ENCODE measurements at regions not wholly inside any gene's neighbourhood (a gene's known extent, or its start where the extent isn't known, plus 50 kb on each side); places are given as distances from the start of the nearest gene placed in this dataset.

DNA sequence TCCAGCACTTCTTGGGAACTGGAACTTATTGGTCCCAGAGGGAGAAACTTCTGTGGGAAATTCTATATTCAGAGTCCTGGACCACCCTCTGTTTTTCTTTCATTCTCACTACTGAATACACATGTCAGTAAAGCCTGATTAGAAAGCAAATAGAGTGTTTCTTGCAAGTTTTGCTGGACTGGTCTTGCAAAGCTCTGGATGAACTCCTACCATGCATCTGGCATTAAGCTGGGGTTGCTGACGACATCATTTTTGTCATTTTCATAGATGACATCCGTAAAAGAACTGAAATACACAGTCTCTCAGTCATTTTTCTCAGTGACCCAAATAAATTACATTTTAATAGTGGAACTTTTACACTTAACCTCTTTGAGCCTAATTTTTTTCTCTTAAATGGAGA is 283.2 kb downstream of the DMAC1 start:
- no peak overlapping the region for H3K4me3 ChIP-seq (replicated peaks; ENCODE audit: low read depth, low read length)
- no peak for DNase-seq (ENCODE audit: extremely low read depth, low read depth)
- TF ChIP-seq, protein P1, sequence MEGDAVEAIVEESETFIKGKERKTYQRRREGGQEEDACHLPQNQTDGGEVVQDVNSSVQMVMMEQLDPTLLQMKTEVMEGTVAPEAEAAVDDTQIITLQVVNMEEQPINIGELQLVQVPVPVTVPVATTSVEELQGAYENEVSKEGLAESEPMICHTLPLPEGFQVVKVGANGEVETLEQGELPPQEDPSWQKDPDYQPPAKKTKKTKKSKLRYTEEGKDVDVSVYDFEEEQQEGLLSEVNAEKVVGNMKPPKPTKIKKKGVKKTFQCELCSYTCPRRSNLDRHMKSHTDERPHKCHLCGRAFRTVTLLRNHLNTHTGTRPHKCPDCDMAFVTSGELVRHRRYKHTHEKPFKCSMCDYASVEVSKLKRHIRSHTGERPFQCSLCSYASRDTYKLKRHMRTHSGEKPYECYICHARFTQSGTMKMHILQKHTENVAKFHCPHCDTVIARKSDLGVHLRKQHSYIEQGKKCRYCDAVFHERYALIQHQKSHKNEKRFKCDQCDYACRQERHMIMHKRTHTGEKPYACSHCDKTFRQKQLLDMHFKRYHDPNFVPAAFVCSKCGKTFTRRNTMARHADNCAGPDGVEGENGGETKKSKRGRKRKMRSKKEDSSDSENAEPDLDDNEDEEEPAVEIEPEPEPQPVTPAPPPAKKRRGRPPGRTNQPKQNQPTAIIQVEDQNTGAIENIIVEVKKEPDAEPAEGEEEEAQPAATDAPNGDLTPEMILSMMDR (IDR thresholded peaks at IDR 0.05; ENCODE audit: low read depth, low read length, missing control alignments): no peak

DNA sequence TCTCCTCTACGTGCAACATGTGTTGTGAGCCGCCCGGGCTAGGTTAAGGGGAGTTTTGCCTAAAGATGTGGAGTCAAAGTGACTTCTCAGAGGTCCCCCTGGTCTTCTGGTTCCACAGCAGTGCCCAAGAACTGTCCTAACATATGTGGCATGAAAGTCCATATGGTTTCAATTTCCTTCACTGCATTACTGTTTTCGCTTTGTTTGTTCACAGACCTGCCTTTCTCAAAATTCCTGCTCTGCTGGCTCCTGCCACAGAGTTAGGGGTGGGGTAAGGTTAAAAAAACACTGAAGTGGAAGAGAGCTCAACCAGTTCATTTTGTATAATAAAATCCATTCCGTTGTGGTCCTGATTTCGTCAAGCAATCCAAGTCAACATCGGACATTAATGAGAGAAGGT is 289.4 kb downstream of the DMAC1 start:
- no peak overlapping the region for H3K4me3 ChIP-seq (replicated peaks; ENCODE audit: low read depth, low read length)
- peak; percentile 51 for DNase-seq (ENCODE audit: extremely low read depth, low read depth)
- TF ChIP-seq, protein P1 (IDR thresholded peaks at IDR 0.05; ENCODE audit: low read depth, low read length, missing control alignments): no peak

DNA sequence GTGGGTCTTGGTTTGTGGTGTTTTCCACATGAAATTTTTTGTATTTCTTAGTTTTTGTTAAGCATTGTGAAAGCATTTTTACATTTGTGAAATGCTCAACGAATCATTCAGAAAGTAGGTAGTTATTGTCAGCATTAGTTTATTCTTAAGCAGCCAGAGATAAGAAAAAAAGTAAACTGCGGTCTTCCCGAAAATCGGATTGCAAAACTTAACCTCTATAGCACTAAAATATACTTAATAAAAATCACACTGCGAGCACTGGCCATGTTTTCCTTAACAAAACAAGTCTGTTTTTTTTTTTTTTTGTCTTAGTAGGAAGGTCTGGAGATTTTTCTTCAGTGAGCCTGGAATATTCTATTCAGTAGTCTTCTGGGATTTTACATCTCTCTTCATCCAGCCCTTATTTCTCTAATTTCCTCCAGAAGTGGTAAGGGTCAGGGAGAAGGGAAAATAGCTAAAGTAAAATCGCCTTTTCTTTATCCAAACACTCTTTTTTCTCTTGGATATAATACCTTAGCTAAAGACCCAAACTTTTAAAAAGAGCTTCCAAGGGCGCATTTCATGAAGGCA is 289.9 kb downstream of the DMAC1 start:
- TF ChIP-seq, protein P1 (IDR thresholded peaks at IDR 0.05; ENCODE audit: low read depth, low read length, missing control alignments): no peak
- H3K4me3 ChIP-seq (replicated peaks; ENCODE audit: low read depth, low read length): no peak overlapping the region
- DNase-seq (ENCODE audit: extremely low read depth, low read depth): no peak

DNA sequence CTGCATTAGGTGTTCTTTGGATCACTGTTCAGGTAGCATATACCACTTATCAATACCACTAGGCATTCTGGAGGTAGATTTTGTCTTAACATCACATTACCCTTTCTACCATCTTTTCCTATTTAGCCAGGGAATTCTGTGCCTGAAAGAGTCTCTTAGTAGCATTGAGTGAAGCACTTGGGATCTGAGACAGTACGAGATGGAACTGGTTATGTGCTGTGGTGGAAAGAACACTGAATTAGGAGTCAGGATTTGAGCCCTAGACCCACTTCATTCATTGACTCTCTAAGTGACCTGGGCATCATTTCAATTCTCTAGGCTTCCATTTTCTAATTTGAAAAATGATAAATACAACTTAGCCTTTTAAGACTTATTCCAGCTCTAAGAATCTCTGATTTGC is 291.1 kb downstream of the DMAC1 start:
- TF ChIP-seq, protein P1 (IDR thresholded peaks at IDR 0.05; ENCODE audit: low read depth, low read length, missing control alignments): no peak
- H3K4me3 ChIP-seq (replicated peaks; ENCODE audit: low read depth, low read length): no peak overlapping the region
- DNase-seq (ENCODE audit: extremely low read depth, low read depth): no peak

DNA sequence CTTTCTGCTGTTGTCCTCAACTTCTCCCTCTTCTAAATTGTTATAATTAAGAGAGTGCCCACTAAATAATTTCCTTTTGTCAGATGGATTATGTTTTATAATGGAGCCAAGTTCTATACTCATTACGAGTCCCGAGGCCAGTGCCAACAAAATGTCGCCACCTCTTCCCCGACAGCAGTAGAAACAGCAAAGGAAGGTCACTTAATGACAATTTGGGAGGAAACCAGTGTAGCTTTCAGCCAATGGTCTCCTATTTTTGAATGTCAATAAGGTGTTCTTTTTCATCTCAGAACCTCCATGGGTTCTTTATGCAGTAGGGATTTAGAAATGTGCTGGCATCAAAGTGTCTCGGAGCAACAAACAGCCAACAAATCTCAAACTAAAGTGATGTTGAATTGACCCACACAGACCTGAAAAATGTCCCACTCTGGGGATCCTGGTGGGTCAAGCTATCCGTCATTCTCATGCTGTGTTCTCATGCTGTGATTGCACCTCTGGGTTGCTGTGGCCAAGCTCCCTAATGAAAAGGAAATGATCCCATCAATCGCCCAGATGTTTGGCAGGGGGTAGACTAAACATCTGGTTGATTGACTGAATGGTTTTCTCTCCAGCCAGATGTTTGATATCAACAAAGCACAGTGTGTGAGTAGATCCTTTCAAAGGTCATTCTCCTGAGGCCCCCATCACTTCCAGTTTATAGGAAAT is 291.9 kb downstream of the DMAC1 start:
- H3K4me3 ChIP-seq (replicated peaks; ENCODE audit: low read depth, low read length): no peak overlapping the region
- DNase-seq (ENCODE audit: extremely low read depth, low read depth): no peak
- TF ChIP-seq, protein P1 (IDR thresholded peaks at IDR 0.05; ENCODE audit: low read depth, low read length, missing control alignments): no peak

DNA sequence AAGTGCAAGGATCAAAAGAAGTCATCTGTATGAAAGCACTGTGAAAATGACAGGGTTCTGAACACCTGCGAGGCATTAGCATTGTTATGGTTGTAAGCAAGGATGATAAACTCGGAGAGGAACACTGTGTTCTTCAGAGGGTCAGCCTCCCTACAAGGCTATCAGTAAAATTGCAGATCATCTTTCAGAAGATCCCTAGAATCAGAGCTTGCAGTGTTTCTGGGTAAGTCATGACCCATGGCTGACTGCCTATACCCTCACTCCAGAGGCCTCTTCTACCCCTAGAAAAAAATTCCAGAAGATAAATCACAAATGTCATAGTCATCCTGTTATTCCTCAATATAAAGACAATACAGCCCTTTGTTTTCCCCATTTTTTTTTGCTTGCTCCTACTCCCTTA is 292.6 kb downstream of the DMAC1 start:
- TF ChIP-seq, protein P1 (IDR thresholded peaks at IDR 0.05; ENCODE audit: low read depth, low read length, missing control alignments): no peak
- H3K4me3 ChIP-seq (replicated peaks; ENCODE audit: low read depth, low read length): no peak overlapping the region
- no peak for DNase-seq (ENCODE audit: extremely low read depth, low read depth)

Data from HFF-Myc (cell line).